Bronchial epithelial cell (primary cell): ENCODE measurements at regions not wholly inside any gene's neighbourhood (a gene's known extent, or its start where the extent isn't known, plus 50 kb on each side); places are given as distances from the start of the nearest gene placed in this dataset.
A peak's percentile ranks its signal among the peaks of the same experiment; 100 is the strongest.

Experiments used
- DNase-seq: peaks from one replicate; pipeline ENCODE4 v3.0.0-alpha.2; 2010; ENCODE audit warnings: low read depth
- FAIRE-seq: peaks from 2 replicates; lab custom pipeline; 2011; peaks lifted over from hg19 to GRCh38; lab: Jason Lieb, UNC
- H3K27me3 ChIP-seq: 2 replicates; pipeline ENCODE4 v1.5.1; 2011; ENCODE audit warnings: low read length; ENCODE audit not compliant: control insufficient read depth, insufficient read depth
- H3K36me3 ChIP-seq: 2 replicates; pipeline ENCODE4 v1.5.1; 2011; ENCODE audit warnings: low read length; ENCODE audit not compliant: control insufficient read depth, insufficient read depth
- H3K4me3 ChIP-seq: 2 replicates; pipeline ENCODE4 v1.5.1; 2011; ENCODE audit warnings: mild to moderate bottlenecking, low read depth, low read length, control low read depth
- TF ChIP-seq, protein P1 (sequence below): IDR thresholded peaks from 2 replicates; pipeline ENCODE4 v1.5.1; 2011; ENCODE audit warnings: mild to moderate bottlenecking, moderate library complexity, low read length, control low read depth, inconsistent platforms; ENCODE audit not compliant: insufficient read depth, severe bottlenecking

DNA sequence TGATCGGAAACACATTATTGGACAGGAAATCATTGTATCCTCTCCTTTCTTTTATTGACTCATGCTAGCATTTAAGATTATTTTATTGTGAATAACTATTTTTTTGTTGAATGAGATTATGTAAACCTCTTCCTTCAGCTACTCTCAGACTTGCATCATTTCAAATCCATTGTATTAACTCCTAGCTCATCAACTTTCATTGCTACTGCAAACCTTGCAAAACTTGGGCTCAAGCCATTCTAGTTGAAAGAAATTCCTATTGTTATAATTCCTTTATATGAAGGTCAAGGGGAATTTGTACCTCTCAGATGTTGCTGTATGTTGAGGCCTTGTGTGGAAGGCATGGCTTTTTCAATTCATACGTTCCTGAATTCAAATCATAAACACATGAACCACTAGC lies 1764.6 kb downstream of the SUCLG1 start:
- FAIRE-seq (no peak), DNase-seq (no peak)
- no peaks in the 10 kb centered on the region for H3K27me3 ChIP-seq
- TF ChIP-seq, protein P1, sequence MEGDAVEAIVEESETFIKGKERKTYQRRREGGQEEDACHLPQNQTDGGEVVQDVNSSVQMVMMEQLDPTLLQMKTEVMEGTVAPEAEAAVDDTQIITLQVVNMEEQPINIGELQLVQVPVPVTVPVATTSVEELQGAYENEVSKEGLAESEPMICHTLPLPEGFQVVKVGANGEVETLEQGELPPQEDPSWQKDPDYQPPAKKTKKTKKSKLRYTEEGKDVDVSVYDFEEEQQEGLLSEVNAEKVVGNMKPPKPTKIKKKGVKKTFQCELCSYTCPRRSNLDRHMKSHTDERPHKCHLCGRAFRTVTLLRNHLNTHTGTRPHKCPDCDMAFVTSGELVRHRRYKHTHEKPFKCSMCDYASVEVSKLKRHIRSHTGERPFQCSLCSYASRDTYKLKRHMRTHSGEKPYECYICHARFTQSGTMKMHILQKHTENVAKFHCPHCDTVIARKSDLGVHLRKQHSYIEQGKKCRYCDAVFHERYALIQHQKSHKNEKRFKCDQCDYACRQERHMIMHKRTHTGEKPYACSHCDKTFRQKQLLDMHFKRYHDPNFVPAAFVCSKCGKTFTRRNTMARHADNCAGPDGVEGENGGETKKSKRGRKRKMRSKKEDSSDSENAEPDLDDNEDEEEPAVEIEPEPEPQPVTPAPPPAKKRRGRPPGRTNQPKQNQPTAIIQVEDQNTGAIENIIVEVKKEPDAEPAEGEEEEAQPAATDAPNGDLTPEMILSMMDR: no peak
- H3K4me3 ChIP-seq: no peak overlapping the region
- no peaks in the 10 kb centered on the region for H3K36me3 ChIP-seq

DNA sequence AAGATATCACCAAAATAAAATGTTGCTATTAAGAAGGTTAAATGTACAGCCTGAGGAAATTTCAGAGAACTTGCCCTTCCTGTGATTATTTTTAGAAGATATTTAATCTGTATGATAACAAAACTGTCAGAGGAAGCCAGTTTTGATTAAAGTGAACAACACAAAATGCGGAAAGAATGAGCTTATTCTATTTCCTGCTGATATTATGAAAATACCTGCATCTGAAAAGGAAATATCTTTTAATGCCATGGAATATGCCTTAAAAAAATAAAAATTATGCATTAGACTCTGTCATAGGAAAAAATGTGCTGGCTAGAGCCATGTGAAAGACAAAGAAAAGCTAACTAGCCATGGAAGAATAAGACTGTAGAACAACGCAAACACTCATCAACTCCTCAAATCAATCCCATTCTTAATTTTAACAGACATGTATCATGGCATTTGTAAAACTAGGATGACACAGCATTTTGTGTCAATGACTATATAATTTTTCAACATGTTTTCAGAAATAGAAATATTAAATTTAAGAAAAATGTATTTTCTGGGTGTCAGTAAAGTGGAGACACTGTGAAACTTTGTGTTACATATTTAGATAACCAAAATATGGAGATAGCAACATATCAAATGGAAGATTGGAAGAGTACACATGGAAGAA lies 1768.2 kb downstream of the SUCLG1 start:
- H3K36me3 ChIP-seq: no peaks in the 10 kb centered on the region
- H3K4me3 ChIP-seq: no peak overlapping the region
- TF ChIP-seq, protein P1: no peak
- DNase-seq: no peak
- no peak for FAIRE-seq
- no peaks in the 10 kb centered on the region for H3K27me3 ChIP-seq

DNA sequence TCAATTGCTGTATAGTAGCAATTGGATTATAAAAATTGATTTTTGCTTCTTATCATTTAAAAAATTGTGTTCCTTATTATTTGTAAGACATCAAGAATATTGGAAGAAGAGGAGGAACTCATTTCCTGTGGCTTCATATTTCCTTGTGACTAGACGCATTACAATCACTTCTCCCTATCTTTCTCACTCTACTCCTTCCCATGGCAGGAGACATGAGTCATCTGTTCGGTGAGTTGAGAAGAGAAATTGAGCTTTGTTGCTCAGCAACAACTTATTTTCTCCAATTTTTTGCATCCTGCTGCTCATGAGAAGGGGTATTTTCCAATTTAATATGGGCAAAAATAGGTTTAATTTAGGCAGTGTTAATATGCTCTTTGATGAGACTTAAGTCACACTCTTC lies 1783.9 kb downstream of the SUCLG1 start:
- Histone ChIP-seq H3K4me3 (no peak overlapping the region), H3K36me3 (no peaks in the 10 kb centered on the region), H3K27me3 (no peaks in the 10 kb centered on the region)
- FAIRE-seq (no peak), DNase-seq (peak; percentile 15)
- TF ChIP-seq, protein P1: no peak

DNA sequence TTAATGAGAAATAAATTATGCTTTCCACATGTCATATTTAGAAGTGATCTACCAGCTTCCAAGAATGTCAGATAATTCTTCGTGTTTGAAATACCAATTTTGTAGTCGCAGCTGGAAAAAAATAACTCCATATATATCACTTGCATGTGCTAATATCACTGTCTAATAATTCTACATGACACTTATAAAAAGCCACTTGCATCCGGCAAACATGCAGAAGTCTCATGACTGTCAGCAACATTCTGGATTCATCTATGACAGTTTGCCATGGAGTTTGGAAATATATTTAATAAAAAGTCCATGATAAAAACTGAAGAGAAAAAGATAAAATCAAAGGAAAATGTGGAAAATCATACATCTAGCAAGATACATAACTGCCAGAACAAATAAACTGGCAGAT lies 1784.4 kb downstream of the SUCLG1 start:
- Histone ChIP-seq H3K27me3 (no peaks in the 10 kb centered on the region), H3K36me3 (no peaks in the 10 kb centered on the region), H3K4me3 (no peak overlapping the region)
- FAIRE-seq (no peak), DNase-seq (no peak)
- TF ChIP-seq, protein P1: no peak

DNA sequence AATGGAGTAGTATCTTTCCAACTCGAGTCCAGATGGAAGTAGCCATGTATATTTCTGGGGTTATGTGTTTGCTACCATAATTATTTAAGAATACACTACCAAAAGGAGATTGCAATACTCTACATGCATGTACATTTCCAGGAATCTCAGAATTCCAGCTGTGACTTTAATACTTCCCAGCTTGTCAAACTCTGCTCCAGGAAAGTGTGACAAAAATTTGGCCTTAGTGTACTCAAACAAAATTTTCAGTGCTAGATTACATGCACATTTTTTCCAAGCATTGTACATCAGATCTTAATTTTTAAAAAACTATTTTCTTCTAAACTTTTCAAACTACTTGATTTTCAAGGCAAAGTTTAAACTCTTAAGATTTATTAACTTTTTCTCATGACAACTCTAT lies 1791.6 kb downstream of the SUCLG1 start:
- FAIRE-seq: no peak
- no peak overlapping the region for H3K4me3 ChIP-seq
- no peaks in the 10 kb centered on the region for H3K36me3 ChIP-seq
- TF ChIP-seq, protein P1: no peak
- no peaks in the 10 kb centered on the region for H3K27me3 ChIP-seq
- no peak for DNase-seq

DNA sequence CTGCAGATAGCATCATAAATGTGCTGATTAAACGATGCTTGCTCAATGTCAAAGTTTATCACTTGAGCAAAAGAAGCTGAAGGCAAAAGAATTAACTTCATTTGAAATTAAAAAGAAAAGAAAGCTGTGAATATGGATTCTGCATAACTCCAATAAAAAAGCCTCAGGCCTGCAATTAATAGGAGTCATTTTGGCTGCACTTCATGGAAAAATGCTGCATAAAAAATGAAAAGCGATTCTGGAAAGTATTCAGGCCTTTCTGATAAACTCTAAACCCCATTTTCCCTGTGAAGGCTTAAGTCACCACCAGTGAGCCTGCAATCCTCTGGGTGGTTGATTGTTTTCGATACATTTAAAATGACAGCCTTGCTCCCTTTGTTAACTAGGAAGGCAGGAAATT lies 1793.4 kb downstream of the SUCLG1 start:
- FAIRE-seq (no peak), DNase-seq (no peak)
- no peak overlapping the region for H3K4me3 ChIP-seq
- no peaks in the 10 kb centered on the region for H3K36me3 ChIP-seq
- TF ChIP-seq, protein P1: no peak
- H3K27me3 ChIP-seq: no peaks in the 10 kb centered on the region
